ENCODE measurements at regions not wholly inside any gene's neighbourhood (a gene's known extent, or its start where the extent isn't known, plus 50 kb on each side); places are given as distances from the start of the nearest gene placed in this dataset.

DNA sequence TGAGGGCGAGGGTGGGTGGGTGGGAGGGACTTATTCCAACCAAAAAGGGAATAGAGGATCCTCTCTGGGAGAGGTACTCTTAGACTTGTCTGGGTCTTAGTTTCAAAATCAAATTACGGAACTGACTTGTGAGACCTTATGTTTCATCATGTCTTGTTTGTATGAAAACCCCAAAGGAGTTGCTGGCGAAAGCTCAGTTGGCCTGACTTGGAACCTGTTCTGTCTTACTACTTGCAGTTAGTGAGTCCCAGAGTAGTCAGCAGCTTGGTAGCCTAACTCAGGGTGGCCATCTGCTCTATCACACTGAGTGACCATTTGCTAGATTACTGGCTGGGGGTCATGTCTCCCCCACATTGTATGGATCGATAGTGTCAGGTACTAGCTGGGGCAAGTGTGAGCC, 114.9 kb upstream of the MOCS1 start:
- TF ChIP-seq, protein P1, sequence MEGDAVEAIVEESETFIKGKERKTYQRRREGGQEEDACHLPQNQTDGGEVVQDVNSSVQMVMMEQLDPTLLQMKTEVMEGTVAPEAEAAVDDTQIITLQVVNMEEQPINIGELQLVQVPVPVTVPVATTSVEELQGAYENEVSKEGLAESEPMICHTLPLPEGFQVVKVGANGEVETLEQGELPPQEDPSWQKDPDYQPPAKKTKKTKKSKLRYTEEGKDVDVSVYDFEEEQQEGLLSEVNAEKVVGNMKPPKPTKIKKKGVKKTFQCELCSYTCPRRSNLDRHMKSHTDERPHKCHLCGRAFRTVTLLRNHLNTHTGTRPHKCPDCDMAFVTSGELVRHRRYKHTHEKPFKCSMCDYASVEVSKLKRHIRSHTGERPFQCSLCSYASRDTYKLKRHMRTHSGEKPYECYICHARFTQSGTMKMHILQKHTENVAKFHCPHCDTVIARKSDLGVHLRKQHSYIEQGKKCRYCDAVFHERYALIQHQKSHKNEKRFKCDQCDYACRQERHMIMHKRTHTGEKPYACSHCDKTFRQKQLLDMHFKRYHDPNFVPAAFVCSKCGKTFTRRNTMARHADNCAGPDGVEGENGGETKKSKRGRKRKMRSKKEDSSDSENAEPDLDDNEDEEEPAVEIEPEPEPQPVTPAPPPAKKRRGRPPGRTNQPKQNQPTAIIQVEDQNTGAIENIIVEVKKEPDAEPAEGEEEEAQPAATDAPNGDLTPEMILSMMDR (IDR thresholded peaks at IDR 0.05; ENCODE audit: low read depth, low read length) = no peak
- TF ChIP-seq EZH2phosphoT487 (IDR thresholded peaks at IDR 0.05; ENCODE audit: low read depth) = no peak
